ENCODE measurements at regions not wholly inside any gene's neighbourhood (a gene's known extent, or its start where the extent isn't known, plus 50 kb on each side); places are given as distances from the start of the nearest gene placed in this dataset.

DNA sequence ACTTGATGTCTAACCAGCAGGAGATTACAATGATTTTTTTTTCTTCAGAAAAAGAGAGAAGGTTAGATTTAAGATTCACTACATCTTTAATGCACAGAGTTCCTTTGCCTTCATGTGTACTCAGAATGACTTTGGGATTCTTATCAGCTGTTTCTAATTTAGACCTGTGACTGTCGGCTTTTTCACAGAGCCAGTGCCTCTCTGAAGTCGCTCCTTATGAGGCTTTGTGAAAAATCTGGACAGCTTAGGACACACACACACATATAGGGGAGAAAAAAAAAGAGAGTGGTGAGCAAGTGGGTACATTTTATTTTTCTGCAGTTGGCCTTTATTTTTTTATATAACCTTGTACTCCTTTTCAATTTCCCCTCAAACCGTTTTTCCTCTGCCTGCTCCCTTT is 893.1 kb upstream of the CELF4 start:
- Histone ChIP-seq H4K20me1 (ENCODE audit: low read depth) (no peaks in the 10 kb centered on the region), H3K27ac (no peak overlapping the region), H3K27me3 (no peaks in the 10 kb centered on the region), H3K9me3 (ENCODE audit: low read depth) (no peaks in the 10 kb centered on the region), H3F3A (ENCODE audit: low read depth) (no peaks in the 10 kb centered on the region), H3K4me3 (no peak overlapping the region), H3K4me2 (peak overlapping the region; percentile 28), H3K36me3 (no peaks in the 10 kb centered on the region), H3K9ac (no peak overlapping the region), H2AFZ (replicated peaks) (no peak overlapping the region), H3K4me1 (peaks cover 16% of the 10 kb centered on the region), H3K79me2 (ENCODE audit: low read depth) (no peaks in the 10 kb centered on the region)
- Mint-ChIP-seq H3K27ac (peak overlapping the region; percentile 25), H3K36me3 (no peaks in the 10 kb centered on the region), H3K4me1 (peaks cover 26% of the 10 kb centered on the region), H3K9me3 (peaks cover 2% of the 10 kb centered on the region), H3K4me3 (no peak overlapping the region), H3K27me3 (ENCODE audit: insufficient read depth, low read depth) (peaks cover 5% of the 10 kb centered on the region)
- TF ChIP-seq, protein P1, sequence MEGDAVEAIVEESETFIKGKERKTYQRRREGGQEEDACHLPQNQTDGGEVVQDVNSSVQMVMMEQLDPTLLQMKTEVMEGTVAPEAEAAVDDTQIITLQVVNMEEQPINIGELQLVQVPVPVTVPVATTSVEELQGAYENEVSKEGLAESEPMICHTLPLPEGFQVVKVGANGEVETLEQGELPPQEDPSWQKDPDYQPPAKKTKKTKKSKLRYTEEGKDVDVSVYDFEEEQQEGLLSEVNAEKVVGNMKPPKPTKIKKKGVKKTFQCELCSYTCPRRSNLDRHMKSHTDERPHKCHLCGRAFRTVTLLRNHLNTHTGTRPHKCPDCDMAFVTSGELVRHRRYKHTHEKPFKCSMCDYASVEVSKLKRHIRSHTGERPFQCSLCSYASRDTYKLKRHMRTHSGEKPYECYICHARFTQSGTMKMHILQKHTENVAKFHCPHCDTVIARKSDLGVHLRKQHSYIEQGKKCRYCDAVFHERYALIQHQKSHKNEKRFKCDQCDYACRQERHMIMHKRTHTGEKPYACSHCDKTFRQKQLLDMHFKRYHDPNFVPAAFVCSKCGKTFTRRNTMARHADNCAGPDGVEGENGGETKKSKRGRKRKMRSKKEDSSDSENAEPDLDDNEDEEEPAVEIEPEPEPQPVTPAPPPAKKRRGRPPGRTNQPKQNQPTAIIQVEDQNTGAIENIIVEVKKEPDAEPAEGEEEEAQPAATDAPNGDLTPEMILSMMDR (IDR thresholded peaks at IDR 0.05), result no peak
- TF ChIP-seq EZH2phosphoT487 (IDR thresholded peaks at IDR 0.05) (no peak), EZH2 (IDR thresholded peaks at IDR 0.05) (no peak)
- no peak for DNase-seq (ENCODE audit: low spot score)

DNA sequence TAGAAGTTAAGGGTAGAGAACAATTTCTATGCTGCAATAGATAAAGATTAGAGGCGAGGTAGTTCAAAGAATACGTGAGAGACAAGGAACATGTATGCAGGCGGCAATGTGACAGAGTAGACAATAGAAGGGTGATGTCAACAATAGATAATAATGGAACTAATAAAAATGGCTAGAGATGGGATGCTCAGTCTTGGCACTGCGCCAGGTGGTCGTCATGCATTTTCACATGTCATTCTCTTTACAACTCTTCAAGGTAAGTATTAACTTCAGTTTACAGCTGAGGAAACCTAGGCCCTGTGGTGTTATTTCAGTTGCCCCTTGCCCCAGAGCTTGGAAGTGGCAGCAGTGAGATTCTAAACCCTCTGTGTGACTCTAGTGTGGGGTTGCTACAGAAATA is 890.7 kb upstream of the CELF4 start:
- no peaks in the 10 kb centered on the region for H3K36me3 Mint-ChIP-seq
- no peaks in the 10 kb centered on the region for H3K27me3 ChIP-seq
- no peaks in the 10 kb centered on the region for H3K79me2 ChIP-seq (ENCODE audit: low read depth)
- H3K36me3 ChIP-seq, result no peaks in the 10 kb centered on the region
- H3K4me3 Mint-ChIP-seq, result no peak overlapping the region
- H3K27ac ChIP-seq, result no peak overlapping the region
- H3K27me3 Mint-ChIP-seq (ENCODE audit: insufficient read depth, low read depth), result peaks cover 4% of the 10 kb centered on the region
- H3F3A ChIP-seq (ENCODE audit: low read depth), result no peaks in the 10 kb centered on the region
- peaks cover 5% of the 10 kb centered on the region for H3K9me3 Mint-ChIP-seq
- no peak for DNase-seq (ENCODE audit: low spot score)
- no peak overlapping the region for H2AFZ ChIP-seq (replicated peaks)
- H3K9me3 ChIP-seq (ENCODE audit: low read depth), result no peaks in the 10 kb centered on the region
- H4K20me1 ChIP-seq (ENCODE audit: low read depth), result no peaks in the 10 kb centered on the region
- H3K27ac Mint-ChIP-seq, result no peak overlapping the region
- no peak overlapping the region for H3K4me2 ChIP-seq
- no peak overlapping the region for H3K4me3 ChIP-seq
- H3K4me1 Mint-ChIP-seq, result peaks cover 26% of the 10 kb centered on the region
- peaks cover 17% of the 10 kb centered on the region for H3K4me1 ChIP-seq
- H3K9ac ChIP-seq, result no peak overlapping the region
- TF ChIP-seq EZH2phosphoT487 (IDR thresholded peaks at IDR 0.05), result no peak
- no peak for TF ChIP-seq EZH2 (IDR thresholded peaks at IDR 0.05)
- TF ChIP-seq, protein P1 (IDR thresholded peaks at IDR 0.05), result no peak

DNA sequence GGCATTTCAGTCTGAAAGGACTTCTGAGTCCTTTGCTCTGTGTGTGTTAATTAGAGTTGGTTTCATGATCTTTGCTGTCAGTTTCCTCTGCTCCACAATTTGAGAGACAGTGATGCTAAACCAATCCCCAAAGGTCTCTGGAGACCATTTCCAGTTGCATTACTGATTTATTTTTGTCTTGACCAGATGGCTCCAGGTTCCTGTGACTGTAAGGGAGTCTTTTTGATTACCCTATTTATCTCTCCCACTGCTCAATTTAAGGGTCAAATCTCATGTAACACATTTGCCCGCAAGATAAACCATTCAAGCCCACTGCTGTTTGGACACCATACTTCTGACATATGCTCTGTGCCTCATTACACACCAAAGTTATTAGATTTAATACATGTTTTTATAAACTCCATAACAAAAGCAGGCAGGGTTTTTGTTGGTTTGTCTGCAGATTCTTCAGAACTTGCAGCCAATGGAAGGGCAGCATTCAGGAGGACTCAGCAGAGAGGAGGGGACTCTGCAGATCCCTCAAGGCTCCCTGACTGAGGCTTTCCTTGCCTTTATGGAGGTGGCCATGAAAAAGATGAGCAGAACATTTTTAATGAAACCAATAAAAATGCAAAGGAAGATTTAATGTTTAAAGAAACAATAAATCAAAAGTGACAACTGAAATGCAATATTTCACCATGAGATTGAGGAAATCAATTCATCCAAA is 889.3 kb upstream of the CELF4 start:
- Mint-ChIP-seq H3K27me3 (ENCODE audit: insufficient read depth, low read depth) (peaks cover 3% of the 10 kb centered on the region), H3K27ac (no peak overlapping the region), H3K4me3 (no peak overlapping the region), H3K9me3 (peaks cover 5% of the 10 kb centered on the region), H3K36me3 (no peaks in the 10 kb centered on the region), H3K4me1 (peaks cover 34% of the 10 kb centered on the region)
- Histone ChIP-seq H3K36me3 (no peaks in the 10 kb centered on the region), H3K4me1 (peaks cover 28% of the 10 kb centered on the region), H3F3A (ENCODE audit: low read depth) (no peaks in the 10 kb centered on the region), H3K4me3 (no peak overlapping the region), H3K27ac (no peak overlapping the region), H3K9me3 (ENCODE audit: low read depth) (no peaks in the 10 kb centered on the region), H4K20me1 (ENCODE audit: low read depth) (no peaks in the 10 kb centered on the region), H3K9ac (no peak overlapping the region), H3K4me2 (no peak overlapping the region), H3K79me2 (ENCODE audit: low read depth) (no peaks in the 10 kb centered on the region), H3K27me3 (no peaks in the 10 kb centered on the region), H2AFZ (replicated peaks) (no peak overlapping the region)
- no peak for DNase-seq (ENCODE audit: low spot score)
- TF ChIP-seq EZH2phosphoT487 (IDR thresholded peaks at IDR 0.05), result no peak
- TF ChIP-seq, protein P1 (IDR thresholded peaks at IDR 0.05), result no peak
- no peak for TF ChIP-seq EZH2 (IDR thresholded peaks at IDR 0.05)
